ENCODE measurements at regions not wholly inside any gene's neighbourhood (a gene's known extent, or its start where the extent isn't known, plus 50 kb on each side); places are given as distances from the start of the nearest gene placed in this dataset.
"Not testable (repeated sequence)": the region's sequence is repeated elsewhere in the genome, so short reads cannot be mapped to it uniquely, and the experiment has no call there.

GRCh38 chr1:116819081-116819480, 64.9 kb downstream of the CD2 start:
- no peak for DNase-seq

GRCh38 chr1:116820369-116820768, 66.1 kb downstream of the CD2 start:
- no peak for DNase-seq

- no peak for DNase-seq
These were observed 67.5 kb downstream of the CD2 start for GRCh38 chr1:116821763-116822162.

- DNase-seq = no peak
These were observed 70.5 kb downstream of the CD2 start for GRCh38 chr1:116824631-116825206.

GRCh38 chr1:116825207-116825719, 71.0 kb downstream of the CD2 start:
- no peak for DNase-seq

GRCh38 chr1:116825720-116826438, 71.6 kb downstream of the CD2 start:
- DNase-seq = no peak

- peak; percentile 6 for DNase-seq
These were observed 72.8 kb downstream of the CD2 start for GRCh38 chr1:116826818-116827606.

GRCh38 chr1:116827607-116828105, 73.4 kb downstream of the CD2 start:
- DNase-seq = no peak

- DNase-seq = no peak
These were observed 77.3 kb upstream of the PTGFRN start for GRCh38 chr1:116832308-116832931.

- DNase-seq = no peak
These were observed 76.7 kb upstream of the PTGFRN start for GRCh38 chr1:116832932-116833578.

GRCh38 chr1:116833718-116834117, 76.0 kb upstream of the PTGFRN start:
- no peak for DNase-seq

- DNase-seq = no peak
These were observed 75.1 kb upstream of the PTGFRN start for GRCh38 chr1:116834595-116834994.

- DNase-seq = no peak
These were observed 74.6 kb upstream of the PTGFRN start for GRCh38 chr1:116835161-116835560.

GRCh38 chr1:116836099-116836498, 73.6 kb upstream of the PTGFRN start:
- DNase-seq = no peak

- DNase-seq = no peak
These were observed 68.0 kb upstream of the PTGFRN start for GRCh38 chr1:116841569-116842344.

GRCh38 chr1:116842654-116843053, 67.1 kb upstream of the PTGFRN start:
- DNase-seq = no peak

- no peak for DNase-seq
These were observed 64.9 kb upstream of the PTGFRN start for GRCh38 chr1:116844775-116845174.

GRCh38 chr1:116847190-116847589, 62.5 kb upstream of the PTGFRN start:
- no peak for DNase-seq

- peak; percentile 25 for DNase-seq
These were observed 61.8 kb upstream of the PTGFRN start for GRCh38 chr1:116847688-116848531.

- no peak for DNase-seq
These were observed 59.3 kb upstream of the PTGFRN start for GRCh38 chr1:116850436-116850835.

GRCh38 chr1:116851189-116851588, 58.5 kb upstream of the PTGFRN start:
- DNase-seq = not testable (repeated sequence)
